Adrenal gland (tissue), 9 donors: ENCODE measurements at regions not wholly inside any gene's neighbourhood (a gene's known extent, or its start where the extent isn't known, plus 50 kb on each side); places are given as distances from the start of the nearest gene placed in this dataset.

ENCODE experiments used
- DNase-seq, 7 donors: peaks; one replicate each; pipeline ENCODE4 v3.0.0-alpha.2; 2019 to 2020
- H3K27ac ChIP-seq, 5 donors: fragments of 200-600 bp; sonication (generic) in 4 of 5; 1 replicate in 3 of 5; 2 replicates in 2 of 5; pipeline versions ENCODE4 v1.5.1 to v1.8.0; 2016 to 2020; ENCODE audit warnings: mild to moderate bottlenecking in 1 of 5
- H3K27me3 ChIP-seq: fragments of 200-600 bp; 2 replicates; pipeline ENCODE4 v1.8.0; 2021
- H3K36me3 ChIP-seq, 2 donors: fragments of 200-600 bp; replicated peaks in 1 of 2; 1 replicate in 1 of 2; 2 replicates in 1 of 2; pipeline versions ENCODE4 v1.5.1 to v1.8.0; 2018 to 2022
- H3K4me1 ChIP-seq, 2 donors: fragments of 200-600 bp; replicated peaks in 1 of 2; 1 replicate in 1 of 2; 2 replicates in 1 of 2; pipeline versions ENCODE4 v1.5.1 to v1.8.0; 2018 to 2021
- H3K4me3 ChIP-seq, 4 donors: fragments of 200-600 bp; sonication (generic) in 3 of 4; one replicate each; pipeline ENCODE4 v1.5.1; 2016 to 2018
- H3K9me3 ChIP-seq, 3 donors: fragments of 200-600 bp; sonication (generic) in 1 of 3; replicated peaks in 1 of 3; 1 replicate in 2 of 3; 2 replicates in 1 of 3; pipeline versions ENCODE4 v1.5.1 to v1.8.0; 2016 to 2021
- POLR2A ChIP-seq, 2 donors: fragments of 450-650 bp; IDR thresholded peaks; one replicate each; pipeline ENCODE4 v1.6.1; 2017; ENCODE audit warnings: antibody characterized with exemption in 2 of 2, mild to moderate bottlenecking in 2 of 2, moderate library complexity in 1 of 2
- WGBS, 4 donors: extraction: QIAGEN DNeasy Blood & Tissue Kit in 2 of 4; methylation state at CpG; one replicate each; pipeline versions ENCODE4 v1.1.5 to v1.1.7; 2013 to 2017; 5-methylcytosine and 5-hydroxymethylcytosine counted together
- intact Hi-C, 2 donors: fragments of 100-400 bp; cut with DNase I; formaldehyde crosslinking; loops; one replicate each; pipeline versions ENCODE4 v1.14.1 to v1.15.0; 2022 to 2023
- TF ChIP-seq, protein P1 (sequence below), 6 experiments: fragments of 450-650 bp in 4 of 6; fragments of 200-600 bp in 2 of 6; sonication (generic) in 1 of 6; IDR thresholded peaks; 1 replicate in 5 of 6; 2 replicates in 1 of 6; pipeline versions ENCODE4 v1.5.1 to v1.8.0; 2016 to 2021; ENCODE audit warnings: antibody characterized with exemption in 6 of 6, mild to moderate bottlenecking in 2 of 6, moderate library complexity in 1 of 6
- donor health status: healthy with polysubstance abuse.
- donor health status: Bipolar disorder and iron deficiency.
- donor health status: DM: yes; HTN: yes; CAD: no.
- donor health status: DM: no; HTN: no; CAD: no.
- donor health status: DM: no; HTN: no; CAD: no.

DNA sequence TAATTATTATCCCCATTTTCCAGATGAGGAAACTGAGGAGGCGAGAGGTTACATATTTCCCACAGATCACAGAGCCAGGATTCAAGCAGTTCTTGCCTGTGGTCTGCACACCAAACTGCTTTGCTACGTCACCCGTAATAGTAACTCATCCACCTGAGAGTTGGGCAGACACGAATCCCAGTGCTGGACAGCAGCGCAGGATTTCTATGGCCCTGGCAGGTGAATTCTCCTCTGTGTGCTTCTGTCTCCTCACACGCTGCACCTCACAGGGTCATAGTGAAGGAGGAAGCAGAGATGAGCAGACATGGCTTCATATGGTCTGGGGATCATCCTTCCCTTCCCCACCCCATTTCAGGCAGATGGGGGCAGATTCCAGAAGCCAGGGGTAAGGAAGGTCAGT lies 127.0 kb upstream of the LRFN2 start:
- Histone ChIP-seq H3K4me1 (peaks cover 0 to under 1% of the 10 kb centered on the region in 2 donors), H3K36me3 (no peaks in the 10 kb centered on the region), H3K27me3 (no peaks in the 10 kb centered on the region), H3K27ac (no peak overlapping the region), H3K4me3 (no peak overlapping the region), H3K9me3 (no peaks in the 10 kb centered on the region)
- TF ChIP-seq, protein P1, sequence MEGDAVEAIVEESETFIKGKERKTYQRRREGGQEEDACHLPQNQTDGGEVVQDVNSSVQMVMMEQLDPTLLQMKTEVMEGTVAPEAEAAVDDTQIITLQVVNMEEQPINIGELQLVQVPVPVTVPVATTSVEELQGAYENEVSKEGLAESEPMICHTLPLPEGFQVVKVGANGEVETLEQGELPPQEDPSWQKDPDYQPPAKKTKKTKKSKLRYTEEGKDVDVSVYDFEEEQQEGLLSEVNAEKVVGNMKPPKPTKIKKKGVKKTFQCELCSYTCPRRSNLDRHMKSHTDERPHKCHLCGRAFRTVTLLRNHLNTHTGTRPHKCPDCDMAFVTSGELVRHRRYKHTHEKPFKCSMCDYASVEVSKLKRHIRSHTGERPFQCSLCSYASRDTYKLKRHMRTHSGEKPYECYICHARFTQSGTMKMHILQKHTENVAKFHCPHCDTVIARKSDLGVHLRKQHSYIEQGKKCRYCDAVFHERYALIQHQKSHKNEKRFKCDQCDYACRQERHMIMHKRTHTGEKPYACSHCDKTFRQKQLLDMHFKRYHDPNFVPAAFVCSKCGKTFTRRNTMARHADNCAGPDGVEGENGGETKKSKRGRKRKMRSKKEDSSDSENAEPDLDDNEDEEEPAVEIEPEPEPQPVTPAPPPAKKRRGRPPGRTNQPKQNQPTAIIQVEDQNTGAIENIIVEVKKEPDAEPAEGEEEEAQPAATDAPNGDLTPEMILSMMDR (IDR thresholded peaks at IDR 0.05): no peak
- TF ChIP-seq POLR2A (IDR thresholded peaks at IDR 0.05): no peak
- DNase-seq: no peak
- WGBS, 4 donors: 91 to 97% (median 93%) methylated on average over 6 of the region's 6 CpGs
- intact Hi-C loops: no loop called here

DNA sequence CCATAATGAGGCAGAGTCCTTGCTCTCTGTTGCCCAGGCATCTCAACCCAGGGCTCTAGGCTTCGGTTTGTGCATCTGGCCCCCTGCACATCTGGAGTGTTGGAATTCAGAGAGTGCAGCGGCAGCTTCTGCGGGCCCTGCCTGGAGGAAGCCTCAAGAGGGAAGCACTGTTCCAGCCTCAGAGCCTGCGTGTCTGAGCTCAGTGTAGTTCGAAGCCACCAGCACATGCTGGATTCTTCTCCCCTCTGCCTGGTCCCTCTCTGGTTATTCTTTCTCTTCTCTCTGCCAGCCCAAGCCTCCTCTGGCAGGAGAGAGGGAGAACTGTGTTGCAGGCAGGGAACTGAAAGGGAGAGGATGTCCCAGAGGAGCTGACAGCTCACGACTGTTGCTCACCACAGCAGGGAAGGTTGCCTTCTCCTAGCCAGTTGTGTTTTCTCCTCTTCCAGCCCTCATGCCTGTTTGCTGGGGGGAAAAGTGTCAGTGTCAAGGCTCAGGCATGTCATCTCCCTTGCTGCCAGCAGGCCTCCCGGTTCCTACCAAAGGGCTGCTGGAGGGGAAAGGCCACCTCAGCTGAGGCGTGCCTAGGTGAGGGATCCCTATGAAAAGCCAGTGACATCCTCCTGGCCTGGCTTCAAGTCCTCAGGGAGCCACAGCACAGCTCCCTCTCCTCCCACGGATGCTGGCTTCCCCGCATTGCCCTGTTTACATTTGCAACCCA lies 126.0 kb upstream of the LRFN2 start:
- Histone ChIP-seq H3K4me3 (no peak overlapping the region), H3K9me3 (no peaks in the 10 kb centered on the region), H3K27ac (no peak overlapping the region), H3K27me3 (no peaks in the 10 kb centered on the region), H3K36me3 (no peaks in the 10 kb centered on the region), H3K4me1 (no peaks in the 10 kb centered on the region)
- TF ChIP-seq, protein P1 (IDR thresholded peaks at IDR 0.05): no peak
- no peak for TF ChIP-seq POLR2A (IDR thresholded peaks at IDR 0.05)
- DNase-seq: no peak
- WGBS, 4 donors: 51 to 67% (median 63%) methylated on average over 7 to 10 of the region's 10 CpGs
- intact Hi-C loops: no loop called here

DNA sequence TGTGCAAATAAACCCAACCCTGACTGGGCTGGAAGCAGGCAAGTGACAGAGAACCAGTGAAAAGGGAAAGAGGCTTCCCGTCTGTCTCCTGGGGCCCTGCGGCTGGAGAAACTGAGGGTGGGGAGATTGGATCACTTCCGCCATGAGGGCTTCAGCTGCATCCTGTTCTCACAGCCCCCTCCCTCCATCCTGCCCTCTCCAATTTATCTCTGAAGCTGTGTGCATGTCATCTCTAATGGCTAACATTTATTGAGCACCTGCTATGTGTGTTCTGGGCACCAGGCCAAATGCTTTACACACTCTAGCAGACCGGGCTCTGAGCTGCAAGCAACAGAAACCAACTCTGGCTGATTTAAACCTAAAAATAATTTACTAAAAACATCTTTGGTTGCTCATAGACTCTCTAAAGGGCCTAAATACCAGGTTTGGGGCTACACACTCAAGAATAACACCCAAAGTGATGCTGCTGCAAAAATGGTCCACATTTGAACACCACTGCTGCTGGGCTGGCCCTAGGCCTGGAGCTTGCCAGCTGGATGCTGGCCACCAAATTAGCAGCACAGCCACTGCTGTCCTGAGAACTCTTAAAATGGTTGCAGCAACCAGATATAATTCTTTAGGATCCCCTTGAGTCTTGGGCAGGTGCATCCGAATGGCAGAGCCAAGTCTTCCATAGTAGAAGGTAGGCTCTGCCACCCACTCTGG lies 123.6 kb upstream of the LRFN2 start:
- intact Hi-C loops: no loop called here
- Histone ChIP-seq H3K4me1 (no peaks in the 10 kb centered on the region), H3K9me3 (no peaks in the 10 kb centered on the region), H3K27me3 (no peaks in the 10 kb centered on the region), H3K4me3 (no peak overlapping the region), H3K36me3 (no peaks in the 10 kb centered on the region), H3K27ac (no peak overlapping the region)
- 60 to 75% (median 65%) methylated on average over 5 of the region's 5 CpGs for WGBS, 4 donors
- TF ChIP-seq POLR2A (IDR thresholded peaks at IDR 0.05): no peak
- DNase-seq: no peak

DNA sequence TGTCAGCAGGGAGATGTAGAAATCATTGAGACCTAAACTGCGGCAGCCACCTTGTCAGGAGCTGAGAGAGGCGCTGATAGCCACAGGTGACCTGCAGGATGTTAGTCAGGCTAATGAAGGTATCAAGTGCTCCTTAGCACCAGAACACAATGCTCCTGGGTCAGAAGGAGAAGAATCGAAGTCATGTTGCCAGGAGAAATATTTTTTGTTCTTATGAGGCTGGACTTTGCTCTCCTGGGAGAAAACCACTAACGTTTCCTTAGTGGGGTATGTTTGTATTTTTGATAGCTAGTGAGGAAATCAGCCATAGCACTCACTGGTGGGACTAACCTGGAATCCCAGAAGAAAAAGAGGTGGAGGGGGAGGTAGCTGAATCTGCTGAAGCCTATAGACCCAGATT lies 120.9 kb upstream of the LRFN2 start:
- H3K4me3 ChIP-seq: no peak overlapping the region
- H3K27me3 ChIP-seq: no peaks in the 10 kb centered on the region
- H3K9me3 ChIP-seq: no peaks in the 10 kb centered on the region
- TF ChIP-seq, protein P1 (IDR thresholded peaks at IDR 0.05): no peak
- TF ChIP-seq POLR2A (IDR thresholded peaks at IDR 0.05): no peak
- H3K36me3 ChIP-seq: no peaks in the 10 kb centered on the region
- no peak overlapping the region for H3K27ac ChIP-seq
- no peak for DNase-seq
- WGBS, 4 donors: 63 to 76% (median 72%) methylated on average over 4 of the region's 4 CpGs
- intact Hi-C loops: no loop called here
- H3K4me1 ChIP-seq: no peaks in the 10 kb centered on the region
